Smooth muscle cell (in vitro differentiated cells): ENCODE measurements at regions not wholly inside any gene's neighbourhood (a gene's known extent, or its start where the extent isn't known, plus 50 kb on each side); places are given as distances from the start of the nearest gene placed in this dataset.

Experiments used
- DNase-seq: peaks from one replicate; lab custom pipeline; 2025; ENCODE audit not compliant: unreplicated experiment; lab: John Stamatoyannopoulos, UW
- H2AFZ ChIP-seq: fragments of 200-600 bp; sonication (generic); 2 replicates; pipeline ENCODE4 v1.6.0; 2016; ENCODE audit warnings: antibody characterized with exemption, low read depth, mild to moderate bottlenecking
- H3F3A ChIP-seq: fragments of 200-600 bp; sonication (generic); 2 replicates; pipeline ENCODE4 v1.6.0; 2017; ENCODE audit warnings: antibody characterized with exemption, low read depth
- H3K27ac ChIP-seq: fragments of 200-600 bp; sonication (generic); 2 replicates; pipeline ENCODE4 v1.5.1; 2016; ENCODE audit warnings: low read depth, mild to moderate bottlenecking
- H3K27me3 ChIP-seq: fragments of 200-600 bp; sonication (generic); 2 replicates; pipeline ENCODE4 v1.6.1; 2016; ENCODE audit warnings: low read depth, mild to moderate bottlenecking
- H3K36me3 ChIP-seq: fragments of 200-600 bp; sonication (generic); 2 replicates; pipeline ENCODE4 v1.5.1; 2016; ENCODE audit warnings: low read depth
- H3K4me1 ChIP-seq: fragments of 200-600 bp; sonication (generic); 2 replicates; pipeline ENCODE4 v1.5.1; 2016; ENCODE audit warnings: low read depth
- H3K4me2 ChIP-seq: fragments of 200-600 bp; sonication (generic); 2 replicates; pipeline ENCODE4 v1.6.0; 2016; ENCODE audit warnings: mild to moderate bottlenecking
- H3K4me3 ChIP-seq: fragments of 200-600 bp; sonication (generic); 2 replicates; pipeline ENCODE4 v1.5.1; 2016; ENCODE audit warnings: mild to moderate bottlenecking
- H3K79me2 ChIP-seq: fragments of 200-600 bp; sonication (generic); 2 replicates; pipeline ENCODE4 v1.6.0; 2016; ENCODE audit warnings: low read depth, mild to moderate bottlenecking
- H3K9ac ChIP-seq: fragments of 200-600 bp; sonication (generic); 2 replicates; pipeline ENCODE4 v1.6.0; 2016; ENCODE audit warnings: low read depth
- H3K9me3 ChIP-seq: fragments of 200-600 bp; sonication (generic); replicated peaks from 2 replicates; pipeline ENCODE4 v1.5.1; 2016; ENCODE audit warnings: low read depth
- H4K20me1 ChIP-seq: fragments of 200-600 bp; sonication (generic); 2 replicates; pipeline ENCODE4 v1.6.0; 2016; ENCODE audit warnings: low read depth
- WGBS: methylation state at CpG from one replicate; pipeline ENCODE4 v1.1.7; 2016; ENCODE audit warnings: low lambda C conversion rate; 5-methylcytosine and 5-hydroxymethylcytosine counted together
- TF ChIP-seq, protein P1 (sequence below): fragments of 200-600 bp; sonication (generic); IDR thresholded peaks from 2 replicates; pipeline ENCODE4 v1.5.1; 2017; ENCODE audit warnings: borderline replicate concordance, mild to moderate bottlenecking, antibody characterized with exemption; ENCODE audit not compliant: insufficient read depth, poor library complexity, severe bottlenecking

DNA sequence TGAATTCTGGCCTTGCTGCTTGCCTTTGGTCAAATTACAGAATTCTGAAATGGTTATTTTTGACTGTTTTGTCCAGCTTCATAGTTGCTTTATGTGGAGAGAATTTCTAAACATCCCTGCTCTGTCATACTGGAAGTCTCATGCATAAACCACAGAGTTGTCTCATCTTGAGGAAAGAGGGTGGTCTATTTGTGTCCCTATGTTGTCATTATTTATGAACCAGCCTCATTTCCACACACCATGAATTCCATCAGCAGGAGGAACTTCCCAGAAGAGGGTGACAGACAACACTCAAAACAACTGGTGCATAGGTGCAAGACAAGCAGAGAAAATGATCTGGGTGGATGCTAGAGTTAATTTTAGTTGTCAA is 525.8 kb upstream of the GOT2 start:
- Histone ChIP-seq H3K36me3 (no peaks in the 10 kb centered on the region), H3K4me3 (no peak overlapping the region), H3K27me3 (peaks cover 6% of the 10 kb centered on the region), H3K9ac (no peak overlapping the region), H3K79me2 (no peaks in the 10 kb centered on the region), H3K27ac (no peak overlapping the region), H3K4me2 (peak overlapping the region; percentile 57), H4K20me1 (peaks cover 4% of the 10 kb centered on the region), H3K4me1 (no peaks in the 10 kb centered on the region), H3F3A (peaks cover 5% of the 10 kb centered on the region), H2AFZ (no peak overlapping the region), H3K9me3 (no peaks in the 10 kb centered on the region)
- TF ChIP-seq, protein P1, sequence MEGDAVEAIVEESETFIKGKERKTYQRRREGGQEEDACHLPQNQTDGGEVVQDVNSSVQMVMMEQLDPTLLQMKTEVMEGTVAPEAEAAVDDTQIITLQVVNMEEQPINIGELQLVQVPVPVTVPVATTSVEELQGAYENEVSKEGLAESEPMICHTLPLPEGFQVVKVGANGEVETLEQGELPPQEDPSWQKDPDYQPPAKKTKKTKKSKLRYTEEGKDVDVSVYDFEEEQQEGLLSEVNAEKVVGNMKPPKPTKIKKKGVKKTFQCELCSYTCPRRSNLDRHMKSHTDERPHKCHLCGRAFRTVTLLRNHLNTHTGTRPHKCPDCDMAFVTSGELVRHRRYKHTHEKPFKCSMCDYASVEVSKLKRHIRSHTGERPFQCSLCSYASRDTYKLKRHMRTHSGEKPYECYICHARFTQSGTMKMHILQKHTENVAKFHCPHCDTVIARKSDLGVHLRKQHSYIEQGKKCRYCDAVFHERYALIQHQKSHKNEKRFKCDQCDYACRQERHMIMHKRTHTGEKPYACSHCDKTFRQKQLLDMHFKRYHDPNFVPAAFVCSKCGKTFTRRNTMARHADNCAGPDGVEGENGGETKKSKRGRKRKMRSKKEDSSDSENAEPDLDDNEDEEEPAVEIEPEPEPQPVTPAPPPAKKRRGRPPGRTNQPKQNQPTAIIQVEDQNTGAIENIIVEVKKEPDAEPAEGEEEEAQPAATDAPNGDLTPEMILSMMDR = no peak
- no peak for DNase-seq

DNA sequence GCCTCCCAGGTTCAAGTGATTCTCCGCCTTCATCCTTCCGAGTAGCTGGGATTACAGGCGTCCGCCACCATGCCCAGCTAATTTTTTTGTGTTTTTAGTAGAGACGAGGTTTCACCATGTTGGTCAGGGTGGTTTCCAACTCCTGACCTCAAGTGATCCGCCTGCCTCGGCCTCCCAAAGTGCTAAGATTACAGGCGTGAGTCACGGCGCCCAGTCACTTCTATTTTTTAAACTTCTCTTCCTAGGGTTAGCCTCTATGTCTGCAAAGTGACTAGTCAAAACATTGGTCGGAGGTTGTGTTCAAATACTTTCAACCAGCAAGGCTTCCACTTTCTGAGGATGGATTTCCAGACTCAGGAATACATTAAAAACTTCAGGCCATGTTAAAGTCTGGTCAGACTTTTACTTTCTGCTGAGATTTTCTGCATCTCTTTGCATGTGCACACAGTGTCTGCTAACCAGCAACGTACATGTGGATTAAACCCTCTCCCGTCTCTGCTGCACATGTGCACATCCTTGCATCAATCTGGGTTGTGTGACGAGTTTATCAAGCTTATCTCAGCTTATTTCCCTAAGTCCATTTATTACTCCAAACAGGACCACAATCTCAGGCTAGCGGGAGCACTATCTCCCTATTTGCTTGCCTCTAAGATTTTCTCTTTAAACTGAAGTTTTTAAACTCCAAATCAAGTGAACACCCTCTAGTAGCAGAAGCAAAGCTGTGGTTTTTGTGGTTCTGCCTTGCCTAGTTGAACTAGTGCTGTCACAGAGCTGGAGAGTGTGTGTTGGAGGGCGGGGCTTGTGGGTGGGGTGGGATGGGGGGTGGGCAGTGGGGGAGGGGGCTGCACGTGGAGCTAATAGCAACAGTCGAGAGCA is 525.2 kb upstream of the GOT2 start:
- no peaks in the 10 kb centered on the region for H3K36me3 ChIP-seq
- H3K4me1 ChIP-seq = no peaks in the 10 kb centered on the region
- no peak for DNase-seq
- peak overlapping the region; percentile 57 for H3K4me2 ChIP-seq
- H3K4me3 ChIP-seq = no peak overlapping the region
- no peak overlapping the region for H2AFZ ChIP-seq
- H4K20me1 ChIP-seq = peaks cover 4% of the 10 kb centered on the region
- no peak overlapping the region for H3K9ac ChIP-seq
- H3K27me3 ChIP-seq = peaks cover 6% of the 10 kb centered on the region
- TF ChIP-seq, protein P1 = no peak
- H3K27ac ChIP-seq = peak overlapping the region; percentile 70
- H3K79me2 ChIP-seq = no peaks in the 10 kb centered on the region
- H3F3A ChIP-seq = peaks cover 5% of the 10 kb centered on the region
- H3K9me3 ChIP-seq = no peaks in the 10 kb centered on the region
- 39% methylated on average over 18 of the region's 18 CpGs for whole genome bisulfite sequencing

DNA sequence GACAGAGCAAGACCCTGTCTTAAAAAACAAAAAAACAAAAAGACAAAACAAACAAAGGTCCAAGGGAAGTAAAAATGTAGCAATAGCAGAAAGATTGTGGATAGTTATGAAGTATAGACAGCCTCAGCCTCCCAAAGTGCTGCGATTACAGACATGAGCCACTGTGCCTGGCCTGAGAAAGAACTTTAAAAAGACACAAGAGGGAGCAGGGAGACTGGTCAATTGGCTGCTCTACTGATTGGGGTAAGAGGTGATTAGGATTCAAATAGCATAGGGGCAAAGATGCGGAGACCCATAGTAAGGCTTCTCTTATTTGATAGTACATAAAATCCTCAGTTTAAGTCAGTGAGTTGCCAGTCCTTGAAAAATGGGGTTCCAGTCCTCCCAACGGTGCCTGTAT is 518.2 kb upstream of the GOT2 start:
- Histone ChIP-seq H2AFZ (no peak overlapping the region), H3K27ac (no peak overlapping the region), H3K27me3 (no peaks in the 10 kb centered on the region), H3K36me3 (no peaks in the 10 kb centered on the region), H3K9ac (no peak overlapping the region), H3K4me1 (no peaks in the 10 kb centered on the region), H3K4me3 (no peak overlapping the region), H3K79me2 (no peaks in the 10 kb centered on the region), H3K4me2 (no peak overlapping the region), H4K20me1 (no peaks in the 10 kb centered on the region), H3K9me3 (no peaks in the 10 kb centered on the region), H3F3A (no peaks in the 10 kb centered on the region)
- TF ChIP-seq, protein P1 = no peak
- DNase-seq = no peak
- 84% methylated on average over 3 of the region's 3 CpGs for WGBS

GRCh38 chr16:59249011-59249410 is 514.9 kb upstream of the GOT2 start:
- Histone ChIP-seq H4K20me1 (no peaks in the 10 kb centered on the region), H3K36me3 (no peaks in the 10 kb centered on the region), H3K4me3 (no peak overlapping the region), H2AFZ (no peak overlapping the region), H3K4me2 (no peak overlapping the region), H3K79me2 (no peaks in the 10 kb centered on the region), H3F3A (no peaks in the 10 kb centered on the region), H3K4me1 (no peaks in the 10 kb centered on the region), H3K27me3 (no peaks in the 10 kb centered on the region), H3K27ac (no peak overlapping the region), H3K9me3 (no peaks in the 10 kb centered on the region), H3K9ac (no peak overlapping the region)
- TF ChIP-seq, protein P1 = no peak
- no peak for DNase-seq
- 57% methylated on average over 4 of the region's 4 CpGs for WGBS
